HS-5 (cell line): ENCODE measurements at regions not wholly inside any gene's neighbourhood (a gene's known extent, or its start where the extent isn't known, plus 50 kb on each side); places are given as distances from the start of the nearest gene placed in this dataset.

Experiments used
- DNase-seq: peaks from one replicate; pipeline ENCODE4 v3.0.0-alpha.2; 2012; ENCODE audit warnings: low read depth

DNA sequence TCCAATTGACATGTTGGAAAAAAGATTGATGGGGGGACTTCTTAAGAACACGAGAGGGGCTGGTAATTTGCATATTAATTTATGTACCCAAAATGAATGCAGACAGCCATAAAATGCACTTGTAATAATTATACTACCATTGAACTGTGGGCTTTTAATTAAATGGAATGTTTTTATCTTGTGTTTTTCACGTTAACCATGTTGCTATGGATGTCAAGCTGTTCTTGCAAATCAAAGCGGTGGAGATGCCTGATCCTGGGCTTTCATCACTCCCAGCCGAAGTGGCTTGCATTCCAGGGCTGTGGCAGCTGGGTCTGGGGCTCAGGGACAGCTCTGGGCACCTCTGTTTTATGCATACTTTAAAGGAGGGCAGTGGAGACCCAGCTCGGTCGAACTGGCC lies 179.4 kb upstream of the TMTC4 start:
- no peak for DNase-seq

DNA sequence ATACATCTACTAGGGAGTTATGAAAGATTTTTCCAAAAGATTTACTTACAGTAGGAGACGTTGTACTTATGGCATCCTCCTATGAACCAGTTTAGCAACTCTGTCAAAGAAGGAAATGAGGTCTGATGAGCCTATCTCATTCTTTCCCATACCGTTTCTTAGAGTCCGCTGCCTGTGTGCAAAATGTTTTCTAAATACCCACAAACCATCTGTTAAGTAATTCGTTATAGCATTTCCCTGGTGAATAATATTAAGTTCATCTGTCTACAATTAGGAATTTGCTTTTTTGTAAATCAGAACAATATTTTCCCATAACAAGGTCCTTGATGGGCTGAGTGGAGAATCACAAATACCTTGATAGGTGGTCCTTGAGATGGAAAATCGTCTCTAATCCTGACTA lies 178.8 kb upstream of the TMTC4 start:
- DNase-seq = no peak

DNA sequence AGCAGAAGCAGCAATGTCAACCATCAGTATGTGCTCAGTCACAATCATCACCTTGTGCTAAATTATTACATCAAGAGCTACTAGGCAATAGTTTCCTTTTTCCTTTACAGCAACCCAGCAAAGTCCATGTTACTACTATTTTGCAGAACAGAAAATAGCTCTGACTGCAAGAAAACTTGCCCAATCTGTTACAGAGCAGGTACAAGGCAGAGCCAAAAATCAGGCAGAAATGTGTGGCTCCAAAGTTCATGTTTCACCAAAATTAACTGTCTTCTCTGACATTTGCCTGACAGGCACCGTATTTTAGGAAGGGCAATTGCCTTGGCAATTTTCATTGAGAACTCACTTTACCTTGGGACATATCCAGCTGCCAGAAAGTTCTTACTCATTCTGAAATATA lies 177.6 kb upstream of the TMTC4 start:
- DNase-seq = no peak

DNA sequence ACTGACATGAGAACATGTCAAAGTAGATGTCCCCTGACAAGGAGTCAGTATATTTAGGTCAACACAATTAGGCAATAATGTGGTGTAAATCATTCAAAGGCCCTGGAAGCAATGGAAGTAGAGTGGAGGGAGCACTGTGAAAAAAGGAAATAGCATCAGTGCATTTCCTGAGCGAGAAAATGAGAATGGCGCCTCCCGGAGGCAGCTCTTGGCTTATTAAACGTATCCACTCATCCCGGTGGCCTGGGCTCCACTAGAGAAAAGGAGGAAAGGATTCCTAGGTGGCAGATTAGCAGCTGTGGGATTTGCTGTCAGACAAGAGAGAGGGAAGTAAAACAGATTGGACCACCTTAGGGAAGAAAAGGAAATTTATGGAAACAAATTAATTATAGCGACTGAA lies 173.7 kb upstream of the TMTC4 start:
- no peak for DNase-seq

DNA sequence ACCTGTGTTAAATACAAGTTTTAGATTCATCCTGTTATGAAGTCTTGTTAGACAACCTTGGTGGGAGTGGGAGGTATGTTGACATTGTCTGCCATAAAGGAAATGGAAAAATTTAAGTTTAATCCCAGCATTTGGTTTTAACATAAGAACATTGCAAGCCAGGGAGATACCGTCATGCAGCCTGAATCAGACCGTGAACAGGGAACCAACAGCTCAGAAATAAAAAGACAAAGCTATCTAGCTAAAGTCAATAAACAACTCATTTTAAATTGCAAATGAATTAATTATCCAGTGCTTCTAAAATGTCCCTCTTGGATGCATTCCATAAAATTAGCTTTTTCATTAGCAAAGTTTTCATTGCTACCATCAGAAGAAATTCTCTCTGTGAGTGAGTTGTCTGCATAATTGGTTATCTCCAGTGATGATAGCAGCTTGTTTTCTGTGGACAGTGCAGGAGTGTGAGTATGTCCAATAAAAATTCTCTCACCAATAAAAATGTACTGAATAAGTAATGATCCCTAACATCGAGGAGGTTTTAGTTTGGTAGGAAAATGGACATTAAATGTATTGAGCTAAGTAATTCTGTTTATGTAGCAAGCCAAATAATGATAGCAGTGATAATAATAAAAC lies 170.6 kb upstream of the TMTC4 start:
- DNase-seq = no peak

DNA sequence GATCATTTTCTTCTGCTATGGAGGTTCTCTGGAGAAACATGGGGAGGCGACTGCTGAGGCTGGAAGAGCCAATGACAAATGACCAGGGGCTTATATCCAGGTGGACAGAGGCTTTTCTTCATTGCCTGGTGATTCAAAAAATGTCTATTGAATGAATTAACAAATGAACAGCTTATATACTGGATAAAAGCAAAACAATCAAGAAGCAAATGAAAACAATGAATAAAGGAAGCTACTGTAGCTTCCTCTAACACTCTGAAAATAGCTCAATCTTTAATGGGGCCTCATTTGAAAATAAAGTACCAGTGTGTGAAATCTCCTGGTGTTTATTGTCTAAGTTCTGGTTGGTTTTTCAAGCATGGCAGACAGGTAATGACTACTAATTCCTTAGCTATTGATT lies 167.5 kb upstream of the TMTC4 start:
- no peak for DNase-seq

DNA sequence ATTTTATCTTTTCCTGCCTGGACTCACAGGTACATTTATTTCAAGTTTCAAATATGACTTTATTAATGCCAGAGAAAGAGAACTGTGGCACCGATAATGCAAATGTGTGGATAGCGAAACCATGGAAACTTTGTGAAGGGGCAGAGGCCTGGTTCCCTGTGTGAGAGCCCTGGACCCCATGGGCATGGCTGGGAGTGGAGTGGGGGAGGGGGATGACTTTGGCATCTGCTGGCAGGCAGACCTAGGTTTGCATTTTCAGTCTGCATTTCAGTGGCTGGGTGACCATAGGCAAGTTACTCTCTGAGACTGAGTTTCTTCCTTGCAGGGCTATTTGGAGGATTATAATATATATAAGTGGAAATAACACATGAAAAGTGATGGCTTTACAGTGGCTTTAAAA lies 163.8 kb upstream of the TMTC4 start:
- DNase-seq = no peak

DNA sequence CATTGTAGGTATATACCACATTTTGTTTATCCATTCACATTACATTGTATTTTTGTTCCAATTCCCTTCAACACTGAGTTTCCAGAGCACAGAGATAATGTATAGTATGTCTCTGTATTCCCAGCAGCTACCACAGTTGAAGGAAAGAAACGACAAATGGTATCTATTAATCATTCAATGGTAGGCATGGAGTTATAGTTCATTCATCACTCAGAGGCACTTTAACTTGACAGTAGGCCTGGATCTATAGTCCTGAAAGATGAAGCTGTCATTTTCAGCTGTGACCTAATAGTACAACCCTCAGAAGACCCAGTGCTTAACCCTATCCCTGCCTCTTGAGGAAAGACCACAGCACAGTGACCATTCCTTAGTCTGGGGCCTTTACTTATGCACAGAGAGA lies 163.0 kb upstream of the TMTC4 start:
- DNase-seq = no peak

DNA sequence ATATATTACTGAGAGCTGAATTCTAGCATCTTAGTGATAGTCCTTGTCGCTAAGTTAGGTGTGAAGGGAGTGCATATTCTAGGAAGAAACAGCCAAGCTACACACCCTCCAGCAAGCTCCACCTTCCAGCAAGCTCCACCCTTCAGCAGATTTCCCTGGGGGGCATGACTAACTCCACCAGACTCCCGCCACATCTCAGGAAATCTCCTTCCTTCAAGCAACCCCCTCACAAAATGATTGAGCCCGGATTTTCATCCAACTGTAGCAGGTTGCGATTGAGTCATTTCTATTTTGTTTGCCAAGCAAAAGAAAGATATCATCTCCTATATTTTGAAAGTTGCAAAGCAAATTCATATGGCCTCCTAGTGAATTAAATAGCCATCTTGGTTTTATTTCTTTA lies 162.1 kb upstream of the TMTC4 start:
- DNase-seq = no peak

- no peak for DNase-seq
Observed at GRCh38 chr13:100835695-100836094, 161.1 kb upstream of the TMTC4 start.

- DNase-seq = no peak
Observed at GRCh38 chr13:100833427-100833826, 158.8 kb upstream of the TMTC4 start.

GRCh38 chr13:100828226-100828625 lies 153.6 kb upstream of the TMTC4 start:
- DNase-seq = no peak

DNA sequence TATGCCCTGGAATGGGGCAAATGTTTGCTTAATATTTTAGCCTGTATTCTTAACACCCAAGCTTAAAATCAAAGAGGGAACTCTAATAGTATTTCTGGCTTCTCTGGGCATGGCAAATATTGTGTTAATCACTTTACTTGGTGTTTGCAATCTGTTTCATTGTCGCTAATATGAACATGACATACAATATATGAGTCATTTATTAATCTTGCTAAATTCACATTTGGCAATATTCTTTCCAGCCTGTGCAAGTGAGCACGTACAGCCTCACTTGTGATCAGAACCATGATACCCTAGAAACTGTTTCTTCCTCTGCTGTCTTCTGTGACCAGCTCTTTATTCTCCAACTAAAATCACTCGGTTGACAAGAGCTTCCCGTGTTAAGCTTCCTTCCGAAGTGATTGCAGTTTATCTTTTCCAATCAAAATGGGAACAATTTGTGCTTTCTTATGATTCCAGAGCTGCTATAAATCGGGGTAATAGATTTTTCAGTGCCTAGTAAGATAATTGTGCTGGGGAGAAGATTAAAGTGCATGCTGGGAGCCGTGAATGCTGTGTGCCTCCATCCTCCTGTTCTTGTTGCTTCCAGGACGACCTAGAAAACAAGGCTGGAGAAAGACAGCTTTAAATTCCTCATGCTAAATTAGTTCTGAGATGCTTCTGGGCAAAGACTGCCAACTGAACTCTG lies 153.0 kb upstream of the TMTC4 start:
- DNase-seq = no peak

DNA sequence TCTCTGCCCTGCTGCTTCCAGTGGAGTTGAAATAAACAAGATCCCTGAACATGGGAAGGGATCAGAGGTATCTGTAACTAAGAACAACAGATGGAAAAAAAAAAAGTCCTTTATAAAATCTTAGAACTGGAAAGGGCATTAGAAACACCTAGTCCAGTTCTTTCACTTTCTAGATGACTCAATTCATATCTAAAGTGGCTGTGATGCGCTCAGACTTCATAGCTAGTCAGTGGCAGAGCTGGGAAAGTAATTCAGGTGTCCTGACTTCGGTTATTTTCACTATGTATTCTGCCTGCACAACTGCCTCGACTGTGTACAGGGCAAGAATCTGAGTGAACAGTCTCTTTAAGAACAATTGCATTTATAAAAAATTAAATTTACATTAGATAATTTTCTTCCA lies 151.8 kb upstream of the TMTC4 start:
- DNase-seq = no peak

DNA sequence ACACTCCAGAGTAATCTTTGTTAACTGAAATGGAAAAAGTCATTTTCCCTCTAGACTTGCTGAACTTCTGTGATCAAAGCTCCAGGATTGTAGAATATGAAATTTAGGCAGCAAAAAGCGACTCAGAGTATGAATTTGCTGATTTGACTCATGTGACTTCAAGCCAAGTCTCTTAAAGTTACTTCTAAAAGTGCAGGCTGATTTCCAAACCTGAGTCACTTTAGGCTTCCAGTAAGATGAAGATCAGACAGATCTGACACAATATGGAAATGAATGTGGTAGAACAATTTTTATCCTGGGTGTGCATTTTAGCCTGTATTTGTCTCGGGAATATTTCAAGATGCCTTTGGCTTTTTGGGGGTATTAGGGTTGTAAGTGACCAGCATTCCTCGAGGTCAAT lies 151.0 kb upstream of the TMTC4 start:
- peak; percentile 8 for DNase-seq

- DNase-seq = no peak
Observed at GRCh38 chr13:100824366-100824765, 149.8 kb upstream of the TMTC4 start.

GRCh38 chr13:100823448-100823847 lies 148.9 kb upstream of the TMTC4 start:
- no peak for DNase-seq

DNA sequence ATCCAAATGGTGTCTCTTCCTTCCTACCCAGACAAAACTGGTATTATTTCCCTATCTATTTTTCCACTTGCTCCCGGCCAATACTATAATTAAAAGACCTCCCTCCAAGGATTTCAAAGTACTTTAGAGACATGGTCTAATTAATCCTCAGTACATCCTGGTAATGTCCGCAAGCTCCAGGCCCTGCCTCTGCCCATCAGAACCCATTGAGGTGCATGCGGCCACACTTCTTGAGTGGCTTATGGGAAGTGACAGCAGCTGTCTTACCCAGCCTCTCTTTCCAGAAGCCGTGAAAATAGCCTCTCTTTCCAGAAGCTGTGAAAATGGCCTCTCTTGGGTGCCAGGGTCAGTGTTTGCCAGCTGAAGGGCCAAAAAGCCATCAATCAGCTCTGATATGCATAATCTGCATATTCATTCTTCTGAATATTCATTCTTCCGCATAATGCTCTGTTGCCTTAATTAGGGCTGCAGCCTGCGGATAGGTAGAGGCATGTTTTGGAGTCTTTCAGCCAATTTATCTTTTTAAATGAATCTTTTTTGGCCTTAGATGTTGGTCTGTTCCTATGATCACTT lies 148.4 kb upstream of the TMTC4 start:
- DNase-seq = no peak

- DNase-seq = no peak
Observed at GRCh38 chr13:100818711-100819110, 144.1 kb upstream of the TMTC4 start.

- no peak for DNase-seq
Observed at GRCh38 chr13:100817928-100818327, 143.3 kb upstream of the TMTC4 start.

DNA sequence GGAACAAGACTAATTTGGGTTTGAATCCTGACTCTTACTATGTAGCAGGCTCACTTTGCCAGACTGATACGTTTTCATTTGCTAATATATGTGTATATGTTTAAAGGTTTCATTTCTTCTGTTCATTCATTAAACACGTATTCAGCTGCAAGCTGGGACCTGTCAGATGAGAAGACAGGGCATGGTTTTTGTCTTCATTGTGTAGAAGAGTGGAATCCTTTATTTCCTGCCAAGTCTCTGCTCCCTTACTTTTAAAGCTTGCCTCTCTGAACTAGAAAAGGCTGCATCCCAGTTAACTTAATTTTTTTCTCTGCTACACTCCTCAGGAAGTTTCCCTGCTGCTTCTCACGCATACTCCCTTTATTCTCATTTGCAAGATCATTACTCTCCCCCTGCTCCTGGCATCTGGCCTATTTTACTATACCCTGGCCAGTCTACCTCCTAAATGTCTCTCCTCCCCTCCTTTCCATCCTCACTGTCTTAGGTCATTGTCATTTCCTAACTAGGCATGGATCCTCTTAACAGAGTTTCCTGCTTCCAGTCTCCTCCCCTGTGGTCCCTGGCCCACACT lies 141.0 kb upstream of the TMTC4 start:
- DNase-seq = no peak

GRCh38 chr13:100812982-100813584 lies 138.5 kb upstream of the TMTC4 start:
- DNase-seq = no peak

DNA sequence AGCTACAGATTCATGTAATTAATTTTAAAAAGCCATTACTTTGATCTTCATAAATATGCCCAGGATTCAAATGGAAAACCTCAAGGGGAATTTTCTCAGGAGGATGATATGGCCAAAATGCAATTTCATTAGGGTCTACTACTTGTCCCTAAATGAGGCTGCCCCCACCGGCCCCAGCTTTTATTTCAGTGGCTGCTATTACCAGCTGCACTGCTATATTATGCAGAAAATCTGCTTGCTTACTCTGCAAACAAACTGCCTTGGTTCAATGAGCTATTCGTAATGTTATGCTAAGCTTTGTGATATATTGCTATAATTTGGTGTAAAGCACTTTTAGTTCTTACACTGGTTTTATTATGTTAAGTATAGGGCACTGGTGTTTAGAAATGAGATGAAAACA lies 137.3 kb upstream of the TMTC4 start:
- DNase-seq = no peak
